Activated naive CD4-positive, alpha-beta T cell treated with anti-CD3 and anti-CD28 coated beads, Interleukin-2, amount 50 U/mL, for 16 hours (primary cell): ENCODE measurements at regions not wholly inside any gene's neighbourhood (a gene's known extent, or its start where the extent isn't known, plus 50 kb on each side); places are given as distances from the start of the nearest gene placed in this dataset.

ENCODE experiments used
- DNase-seq: peaks from one replicate; pipeline ENCODE4 v3.0.0-alpha.2; 2020

- no peak for DNase-seq
These were observed 55.0 kb downstream of the GPR6 start for GRCh38 chr6:110033101-110033500.

- DNase-seq, result no peak
These were observed 55.9 kb downstream of the GPR6 start for GRCh38 chr6:110033749-110034666.

- DNase-seq, result no peak
These were observed 56.5 kb downstream of the GPR6 start for GRCh38 chr6:110034667-110035036.

GRCh38 chr6:110035321-110035720 lies 57.2 kb downstream of the GPR6 start:
- no peak for DNase-seq

GRCh38 chr6:110036408-110037302 lies 58.5 kb downstream of the GPR6 start:
- DNase-seq, result no peak

- no peak for DNase-seq
These were observed 59.7 kb downstream of the GPR6 start for GRCh38 chr6:110037726-110038295.

- DNase-seq, result peak; percentile 83
These were observed 61.4 kb downstream of the GPR6 start for GRCh38 chr6:110039364-110039980.

GRCh38 chr6:110039981-110040383 lies 61.9 kb downstream of the GPR6 start:
- DNase-seq, result peak; percentile 53

- no peak for DNase-seq
These were observed 62.6 kb downstream of the GPR6 start for GRCh38 chr6:110040716-110041115.

GRCh38 chr6:110041126-110041525 lies 63.0 kb downstream of the GPR6 start:
- DNase-seq, result no peak

GRCh38 chr6:110041830-110042229 lies 63.7 kb downstream of the GPR6 start:
- DNase-seq, result no peak

GRCh38 chr6:110042670-110043296 lies 64.7 kb downstream of the GPR6 start:
- DNase-seq, result no peak

- no peak for DNase-seq
These were observed 65.4 kb downstream of the GPR6 start for GRCh38 chr6:110043366-110043994.

GRCh38 chr6:110044096-110044495 lies 66.0 kb downstream of the GPR6 start:
- no peak for DNase-seq

- no peak for DNase-seq
These were observed 66.5 kb downstream of the GPR6 start for GRCh38 chr6:110044622-110045021.

GRCh38 chr6:110048221-110048875 lies 70.2 kb downstream of the GPR6 start:
- DNase-seq, result no peak

- DNase-seq, result no peak
These were observed 71.8 kb downstream of the GPR6 start for GRCh38 chr6:110049696-110050439.
